A549 (cell line): ENCODE measurements at regions not wholly inside any gene's neighbourhood (a gene's known extent, or its start where the extent isn't known, plus 50 kb on each side); places are given as distances from the start of the nearest gene placed in this dataset.

Source experiments
- ATAC-seq, 2 experiments: fragments of 200-7000 bp in 1 of 2; fragments of >200 bp in 1 of 2; cut with Nextera tagmentation in 1 of 2; cut with Tn5 transposase in 1 of 2; 3 replicates each; pipeline versions ENCODE4 v1.8.0 to v1.9.1; 2018 to 2020; ENCODE audit warnings: mild to moderate bottlenecking in 1 of 2, moderate library complexity in 1 of 2
- CTCF ChIA-PET: fragments of 300-600 bp; sonication (Branson Sonifier 250); formaldehyde crosslinking; extraction: SDS; loops from one replicate; lab custom pipeline; 2021; ENCODE audit warnings: antibody characterized with exemption, inconsistent platforms; lab: Yijun Ruan, JAX
- POLR2A ChIA-PET: fragments of 350-600 bp; formaldehyde crosslinking; extraction: SDS; loops from one replicate; lab custom pipeline; 2021; ENCODE audit warnings: antibody characterized with exemption, inconsistent platforms; lab: Yijun Ruan, JAX
- DNase-seq, 2 experiments: peaks; one replicate each; pipeline versions ENCODE4 v3.0.0 to v3.0.0-alpha.2; 2011 to 2016; ENCODE audit warnings: low read depth in 1 of 2, low spot score in 1 of 2
- FAIRE-seq: peaks from 2 replicates; lab custom pipeline; 2011; peaks lifted over from hg19 to GRCh38; lab: Jason Lieb, UNC
- H3K27ac ChIP-seq, 2 experiments: fragments of >200 bp; sonication (Bioruptor Twin); formaldehyde crosslinking; 3 replicates each; pipeline ENCODE4 v1.5.1; 2016 to 2017
- H3K4me1 ChIP-seq: fragments of >200 bp; sonication (Bioruptor Twin); formaldehyde crosslinking; 3 replicates; pipeline ENCODE4 v1.6.1; 2016
- H3K4me2 ChIP-seq: fragments of >200 bp; sonication (Bioruptor Twin); formaldehyde crosslinking; 3 replicates; pipeline ENCODE4 v1.6.1; 2016
- H3K4me3 ChIP-seq: fragments of >200 bp; sonication (Bioruptor Twin); formaldehyde crosslinking; 3 replicates; pipeline ENCODE4 v1.5.1; 2016
- H3K9me3 ChIP-seq: fragments of >200 bp; sonication (Bioruptor Twin); formaldehyde crosslinking; 3 replicates; pipeline ENCODE4 v1.6.1; 2016
- CHD4 ChIP-seq: fragments of 200-600 bp; sonication (generic); IDR thresholded peaks from 2 replicates; pipeline ENCODE4 v1.6.1; 2016; ENCODE audit warnings: antibody characterized with exemption, mild to moderate bottlenecking, borderline replicate concordance
- EHF ChIP-seq: fragments of 250-450 bp; sonication (Bioruptor Pico); IDR thresholded peaks from 2 replicates; pipeline ENCODE4 v1.5.0; 2020; ENCODE audit warnings: mild to moderate bottlenecking
- EP300 ChIP-seq, 2 experiments: fragments of >200 bp; sonication (Bioruptor Twin); formaldehyde crosslinking; IDR thresholded peaks; 2 replicates in 1 of 2; 3 replicates in 1 of 2; pipeline ENCODE4 v1.6.1; 2016 to 2017
- ESRRA ChIP-seq: fragments of 150-350 bp; IDR thresholded peaks from 2 replicates; pipeline ENCODE4 v1.6.1; 2014; ENCODE audit warnings: mild to moderate bottlenecking, low read length, borderline replicate concordance
- FOSL2 ChIP-seq, 2 experiments: fragments of 450-650 bp in 1 of 2; fragments of >200 bp in 1 of 2; sonication (Bioruptor Twin) in 1 of 2; formaldehyde crosslinking; IDR thresholded peaks; 2 replicates each; pipeline versions ENCODE4 v1.5.0 to v1.6.1; 2016 to 2020; ENCODE audit warnings: mild to moderate bottlenecking in 1 of 2, moderate library complexity in 1 of 2
- GATA3 ChIP-seq: IDR thresholded peaks from 2 replicates; pipeline ENCODE4 v1.6.1; 2012; ENCODE audit warnings: borderline replicate concordance
- HEYL ChIP-seq: fragments of 250-450 bp; sonication (Bioruptor Pico); IDR thresholded peaks from 2 replicates; pipeline ENCODE4 v1.8.0; 2021; ENCODE audit warnings: mild to moderate bottlenecking, moderate library complexity
- HOXB13 ChIP-seq: fragments of 250-450 bp; sonication (Bioruptor Pico); IDR thresholded peaks from 2 replicates; pipeline ENCODE4 v1.5.0; 2020; ENCODE audit warnings: low read depth, mild to moderate bottlenecking, moderate library complexity
- JUNB ChIP-seq: fragments of >200 bp; sonication (Bioruptor Twin); formaldehyde crosslinking; IDR thresholded peaks from 2 replicates; pipeline ENCODE4 v1.6.1; 2016
- KDM1A ChIP-seq: fragments of 200-600 bp; sonication (generic); IDR thresholded peaks from 2 replicates; pipeline ENCODE4 v1.6.1; 2016; ENCODE audit warnings: low read depth, mild to moderate bottlenecking
- MYC ChIP-seq: IDR thresholded peaks from 2 replicates; pipeline ENCODE4 v1.6.1; 2012; ENCODE audit warnings: mild to moderate bottlenecking, inconsistent platforms, low read length, improper control_type of control experiment, borderline replicate concordance
- NR3C1 ChIP-seq: fragments of >200 bp; sonication (Bioruptor Twin); formaldehyde crosslinking; IDR thresholded peaks from 3 replicates; pipeline ENCODE4 v1.6.1; 2017
- PHF8 ChIP-seq: fragments of 200-600 bp; sonication (generic); IDR thresholded peaks from 2 replicates; pipeline ENCODE4 v1.6.1; 2016; ENCODE audit warnings: low read depth, mild to moderate bottlenecking, antibody characterized with exemption, moderate library complexity, borderline replicate concordance
- RARB ChIP-seq: fragments of 250-450 bp; sonication (Bioruptor Pico); IDR thresholded peaks from 2 replicates; pipeline ENCODE4 v1.8.0; 2021; ENCODE audit warnings: mild to moderate bottlenecking, moderate library complexity
- RFX5 ChIP-seq: fragments of 450-650 bp; IDR thresholded peaks from 2 replicates; pipeline ENCODE4 v1.7.1; 2014; ENCODE audit warnings: antibody characterized with exemption, mild to moderate bottlenecking, moderate library complexity
- RNF2 ChIP-seq: fragments of 200-600 bp; sonication (generic); IDR thresholded peaks from 2 replicates; pipeline ENCODE4 v1.6.1; 2016; ENCODE audit warnings: low read depth, mild to moderate bottlenecking, antibody characterized with exemption, moderate library complexity, borderline replicate concordance
- ZC3H11A ChIP-seq: fragments of 450-650 bp; IDR thresholded peaks from 2 replicates; pipeline ENCODE4 v1.6.1; 2014; ENCODE audit warnings: antibody characterized with exemption, mild to moderate bottlenecking
- WGBS: methylation state at CpG from one replicate; pipeline ENCODE4 v1.1.6; 2017; ENCODE audit errors: missing lambda C conversion rate; 5-methylcytosine and 5-hydroxymethylcytosine counted together
- TF ChIP-seq, protein P1 (sequence below): fragments of 250-450 bp; sonication (Bioruptor Pico); IDR thresholded peaks from 2 replicates; pipeline ENCODE4 v1.5.0; 2020; ENCODE audit warnings: low read depth, mild to moderate bottlenecking, moderate library complexity
- TF ChIP-seq, protein P2 (sequence below): fragments of >200 bp; sonication (Bioruptor Twin); formaldehyde crosslinking; IDR thresholded peaks from 3 replicates; pipeline ENCODE4 v1.6.1; 2016
- TF ChIP-seq, protein P3 (sequence below): fragments of >200 bp; sonication (Bioruptor Twin); formaldehyde crosslinking; IDR thresholded peaks from 3 replicates; pipeline ENCODE4 v1.5.1; 2016
- TF ChIP-seq, protein P4 (sequence below): fragments of >200 bp; sonication (Bioruptor Twin); formaldehyde crosslinking; IDR thresholded peaks from 2 replicates; pipeline ENCODE4 v1.6.1; 2016
- TF ChIP-seq, protein P5 (sequence below): fragments of 150-350 bp; IDR thresholded peaks from 2 replicates; pipeline ENCODE4 v1.6.1; 2014; ENCODE audit warnings: low read depth, mild to moderate bottlenecking, low read length

DNA sequence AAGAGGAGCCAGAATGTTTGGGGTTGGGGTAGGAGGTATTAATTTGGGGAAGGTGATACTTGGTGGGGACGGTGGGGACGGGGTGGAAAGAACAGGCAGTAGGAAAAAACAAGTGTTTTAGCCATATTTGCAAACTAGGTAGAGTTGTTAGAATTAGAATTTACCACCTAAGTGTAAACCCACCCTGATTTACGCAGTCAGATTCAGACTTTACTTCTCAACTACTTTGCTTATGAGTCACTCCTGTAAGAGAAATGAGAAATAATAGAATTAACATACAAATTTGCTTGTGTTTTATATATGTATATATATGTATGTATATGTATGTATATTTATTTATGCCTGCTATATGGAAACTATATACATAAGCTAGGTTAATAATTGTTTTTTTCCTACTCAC lies 1168.2 kb upstream of the ZEB2 start (continued):
- TF ChIP-seq MYC (no peak), JUNB (no peak)

DNA sequence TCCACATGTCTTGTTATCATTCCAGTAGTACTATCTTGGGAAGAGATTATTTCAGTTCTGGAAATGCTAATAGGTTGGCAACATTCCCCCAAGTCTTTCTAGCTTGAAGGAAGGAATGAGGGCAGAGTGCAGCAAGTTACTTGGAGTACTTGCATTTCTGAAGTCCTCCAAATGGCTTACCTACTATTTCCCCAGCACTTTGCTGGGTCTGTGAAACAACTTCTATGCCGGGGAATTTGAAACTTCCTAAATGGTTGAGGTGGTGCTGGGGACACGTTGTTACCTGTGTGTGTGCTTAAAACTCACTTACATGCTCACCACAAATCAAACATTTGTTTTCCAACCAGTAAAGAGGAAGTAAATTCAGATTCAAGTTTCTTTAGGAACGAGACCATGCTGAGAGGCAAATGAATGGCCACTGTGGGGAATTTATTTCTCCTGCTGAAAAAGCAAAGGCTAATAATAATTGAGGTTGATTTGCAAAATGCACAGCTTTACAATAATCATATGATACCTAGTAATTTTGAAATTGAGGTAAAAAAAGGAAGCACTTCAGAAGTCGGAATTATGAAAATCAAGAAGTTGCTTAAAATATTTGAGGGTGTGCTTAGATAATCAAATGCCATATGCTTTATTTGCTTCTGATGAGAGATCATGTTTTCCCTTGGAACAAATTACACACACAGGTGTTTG lies 1167.7 kb upstream of the ZEB2 start:
- no peak overlapping the region for H3K4me3 ChIP-seq
- H3K4me1 ChIP-seq = no peaks in the 10 kb centered on the region
- FAIRE-seq = no peak
- no peak for DNase-seq
- CTCF ChIA-PET = no interaction called here
- POLR2A ChIA-PET = no interaction called here
- H3K4me2 ChIP-seq = no peak overlapping the region
- H3K27ac ChIP-seq = no peak overlapping the region
- TF ChIP-seq NR3C1 = no peak
- no peak for TF ChIP-seq CHD4
- no peak for TF ChIP-seq KDM1A
- no peak for TF ChIP-seq RARB (CRISPR knock-in tag)
- TF ChIP-seq, protein P1, sequence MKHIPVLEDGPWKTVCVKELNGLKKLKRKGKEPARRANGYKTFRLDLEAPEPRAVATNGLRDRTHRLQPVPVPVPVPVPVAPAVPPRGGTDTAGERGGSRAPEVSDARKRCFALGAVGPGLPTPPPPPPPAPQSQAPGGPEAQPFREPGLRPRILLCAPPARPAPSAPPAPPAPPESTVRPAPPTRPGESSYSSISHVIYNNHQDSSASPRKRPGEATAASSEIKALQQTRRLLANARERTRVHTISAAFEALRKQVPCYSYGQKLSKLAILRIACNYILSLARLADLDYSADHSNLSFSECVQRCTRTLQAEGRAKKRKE (CRISPR knock-in tag) = no peak
- TF ChIP-seq EHF (CRISPR knock-in tag) = no peak
- TF ChIP-seq, protein P2, sequence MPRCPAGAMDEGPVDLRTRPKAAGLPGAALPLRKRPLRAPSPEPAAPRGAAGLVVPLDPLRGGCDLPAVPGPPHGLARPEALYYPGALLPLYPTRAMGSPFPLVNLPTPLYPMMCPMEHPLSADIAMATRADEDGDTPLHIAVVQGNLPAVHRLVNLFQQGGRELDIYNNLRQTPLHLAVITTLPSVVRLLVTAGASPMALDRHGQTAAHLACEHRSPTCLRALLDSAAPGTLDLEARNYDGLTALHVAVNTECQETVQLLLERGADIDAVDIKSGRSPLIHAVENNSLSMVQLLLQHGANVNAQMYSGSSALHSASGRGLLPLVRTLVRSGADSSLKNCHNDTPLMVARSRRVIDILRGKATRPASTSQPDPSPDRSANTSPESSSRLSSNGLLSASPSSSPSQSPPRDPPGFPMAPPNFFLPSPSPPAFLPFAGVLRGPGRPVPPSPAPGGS = no peak
- TF ChIP-seq, protein P3, sequence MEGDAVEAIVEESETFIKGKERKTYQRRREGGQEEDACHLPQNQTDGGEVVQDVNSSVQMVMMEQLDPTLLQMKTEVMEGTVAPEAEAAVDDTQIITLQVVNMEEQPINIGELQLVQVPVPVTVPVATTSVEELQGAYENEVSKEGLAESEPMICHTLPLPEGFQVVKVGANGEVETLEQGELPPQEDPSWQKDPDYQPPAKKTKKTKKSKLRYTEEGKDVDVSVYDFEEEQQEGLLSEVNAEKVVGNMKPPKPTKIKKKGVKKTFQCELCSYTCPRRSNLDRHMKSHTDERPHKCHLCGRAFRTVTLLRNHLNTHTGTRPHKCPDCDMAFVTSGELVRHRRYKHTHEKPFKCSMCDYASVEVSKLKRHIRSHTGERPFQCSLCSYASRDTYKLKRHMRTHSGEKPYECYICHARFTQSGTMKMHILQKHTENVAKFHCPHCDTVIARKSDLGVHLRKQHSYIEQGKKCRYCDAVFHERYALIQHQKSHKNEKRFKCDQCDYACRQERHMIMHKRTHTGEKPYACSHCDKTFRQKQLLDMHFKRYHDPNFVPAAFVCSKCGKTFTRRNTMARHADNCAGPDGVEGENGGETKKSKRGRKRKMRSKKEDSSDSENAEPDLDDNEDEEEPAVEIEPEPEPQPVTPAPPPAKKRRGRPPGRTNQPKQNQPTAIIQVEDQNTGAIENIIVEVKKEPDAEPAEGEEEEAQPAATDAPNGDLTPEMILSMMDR = no peak
- no peak for TF ChIP-seq HEYL (CRISPR knock-in tag)
- TF ChIP-seq EP300 (IDR thresholded peaks at IDR 0.05) = no peak
- no peak for TF ChIP-seq ESRRA
- TF ChIP-seq GATA3 = no peak
- no peak for TF ChIP-seq MYC
- TF ChIP-seq FOSL2 (IDR thresholded peaks at IDR 0.05) = no peak
- no peak for TF ChIP-seq FOSL2 (CRISPR knock-in tag; IDR thresholded peaks at IDR 0.05)
- TF ChIP-seq HOXB13 (CRISPR knock-in tag) = no peak
- no peak for TF ChIP-seq RNF2
- no peak for TF ChIP-seq RFX5
- TF ChIP-seq, all 56 proteins: peak for 0
- 44% methylated on average over 4 of the region's 4 CpGs for WGBS
- H3K9me3 ChIP-seq = no peaks in the 10 kb centered on the region
- ATAC-seq = no peak

DNA sequence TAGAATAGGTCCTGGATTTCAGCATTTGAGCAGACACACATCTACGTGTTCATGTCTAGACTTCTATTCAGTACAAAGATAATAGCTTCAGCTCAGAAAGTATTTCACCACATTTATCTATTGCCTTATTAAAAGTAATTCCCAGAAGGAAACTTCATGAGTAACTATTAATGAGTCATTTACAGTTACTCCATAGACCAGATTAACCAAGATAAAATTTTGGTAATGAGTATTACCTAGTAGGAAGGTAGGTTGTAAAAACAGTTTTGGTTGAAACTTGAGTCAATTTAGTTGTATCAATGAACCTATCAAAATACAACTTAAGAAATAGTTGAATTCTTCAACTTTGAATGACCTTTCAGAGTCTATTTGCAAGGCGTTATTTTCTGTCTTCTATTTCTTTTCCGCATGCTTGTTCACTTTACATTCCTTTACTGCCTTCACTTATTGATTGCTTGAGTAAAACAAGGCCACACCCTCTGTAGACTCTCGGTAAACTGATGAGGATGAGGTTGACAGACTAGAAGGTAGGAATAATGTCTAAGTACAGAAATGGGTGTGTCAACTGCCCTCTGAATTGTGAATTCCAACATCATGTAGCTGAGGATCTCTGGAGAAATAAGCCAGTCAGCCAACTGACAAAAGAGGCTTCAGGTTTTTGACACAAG lies 1165.6 kb upstream of the ZEB2 start:
- FAIRE-seq = no peak
- TF ChIP-seq, protein P4, sequence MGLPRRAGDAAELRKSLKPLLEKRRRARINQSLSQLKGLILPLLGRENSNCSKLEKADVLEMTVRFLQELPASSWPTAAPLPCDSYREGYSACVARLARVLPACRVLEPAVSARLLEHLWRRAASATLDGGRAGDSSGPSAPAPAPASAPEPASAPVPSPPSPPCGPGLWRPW = no peak
- no peak for TF ChIP-seq RARB (CRISPR knock-in tag)
- TF ChIP-seq MYC = no peak
- TF ChIP-seq PHF8 = no peak
- TF ChIP-seq, protein P5, sequence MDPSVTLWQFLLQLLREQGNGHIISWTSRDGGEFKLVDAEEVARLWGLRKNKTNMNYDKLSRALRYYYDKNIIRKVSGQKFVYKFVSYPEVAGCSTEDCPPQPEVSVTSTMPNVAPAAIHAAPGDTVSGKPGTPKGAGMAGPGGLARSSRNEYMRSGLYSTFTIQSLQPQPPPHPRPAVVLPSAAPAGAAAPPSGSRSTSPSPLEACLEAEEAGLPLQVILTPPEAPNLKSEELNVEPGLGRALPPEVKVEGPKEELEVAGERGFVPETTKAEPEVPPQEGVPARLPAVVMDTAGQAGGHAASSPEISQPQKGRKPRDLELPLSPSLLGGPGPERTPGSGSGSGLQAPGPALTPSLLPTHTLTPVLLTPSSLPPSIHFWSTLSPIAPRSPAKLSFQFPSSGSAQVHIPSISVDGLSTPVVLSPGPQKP = no peak
- no peak for TF ChIP-seq ZC3H11A
- TF ChIP-seq, all 56 proteins: peak for 0
- ChIA-PET CTCF (no interaction called here), POLR2A (no interaction called here)
- no peak for ATAC-seq
- Histone ChIP-seq H3K27ac (no peak overlapping the region), H3K9me3 (no peaks in the 10 kb centered on the region), H3K4me2 (no peak overlapping the region), H3K4me1 (no peaks in the 10 kb centered on the region), H3K4me3 (no peak overlapping the region)
- no peak for DNase-seq
- 61% methylated on average over 4 of the region's 4 CpGs for WGBS
